ENCODE measurements at regions not wholly inside any gene's neighbourhood (a gene's known extent, or its start where the extent isn't known, plus 50 kb on each side); places are given as distances from the start of the nearest gene placed in this dataset.

DNA sequence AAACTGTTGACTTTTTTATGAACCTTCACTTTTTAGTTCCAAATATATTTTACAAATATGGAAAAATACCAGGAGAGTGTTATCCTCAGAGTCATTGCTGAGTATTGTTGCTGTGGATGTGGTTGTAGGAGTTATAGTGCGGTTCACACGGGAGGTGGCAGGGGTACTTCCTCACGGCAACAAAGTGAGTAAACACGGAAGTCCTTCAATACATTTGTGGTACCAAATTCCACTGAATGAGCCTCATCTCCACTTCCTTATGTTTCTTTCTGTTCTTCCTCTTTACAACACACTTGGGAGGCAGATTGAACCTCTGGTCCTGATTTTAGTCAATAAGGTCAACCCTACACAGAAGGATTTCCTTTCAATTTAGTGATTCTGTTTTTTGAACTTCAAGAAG, 371.8 kb downstream of the BTBD3 start:
- TF ChIP-seq, protein P1, sequence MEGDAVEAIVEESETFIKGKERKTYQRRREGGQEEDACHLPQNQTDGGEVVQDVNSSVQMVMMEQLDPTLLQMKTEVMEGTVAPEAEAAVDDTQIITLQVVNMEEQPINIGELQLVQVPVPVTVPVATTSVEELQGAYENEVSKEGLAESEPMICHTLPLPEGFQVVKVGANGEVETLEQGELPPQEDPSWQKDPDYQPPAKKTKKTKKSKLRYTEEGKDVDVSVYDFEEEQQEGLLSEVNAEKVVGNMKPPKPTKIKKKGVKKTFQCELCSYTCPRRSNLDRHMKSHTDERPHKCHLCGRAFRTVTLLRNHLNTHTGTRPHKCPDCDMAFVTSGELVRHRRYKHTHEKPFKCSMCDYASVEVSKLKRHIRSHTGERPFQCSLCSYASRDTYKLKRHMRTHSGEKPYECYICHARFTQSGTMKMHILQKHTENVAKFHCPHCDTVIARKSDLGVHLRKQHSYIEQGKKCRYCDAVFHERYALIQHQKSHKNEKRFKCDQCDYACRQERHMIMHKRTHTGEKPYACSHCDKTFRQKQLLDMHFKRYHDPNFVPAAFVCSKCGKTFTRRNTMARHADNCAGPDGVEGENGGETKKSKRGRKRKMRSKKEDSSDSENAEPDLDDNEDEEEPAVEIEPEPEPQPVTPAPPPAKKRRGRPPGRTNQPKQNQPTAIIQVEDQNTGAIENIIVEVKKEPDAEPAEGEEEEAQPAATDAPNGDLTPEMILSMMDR (IDR thresholded peaks at IDR 0.05; ENCODE audit: insufficient read depth, low read length, poor library complexity, severe bottlenecking): no peak
- TF ChIP-seq EZH2phosphoT487 (conservative IDR thresholded peaks at IDR 0.05; ENCODE audit: low read length): no peak
